NCI-H1436 (cell line): ENCODE measurements at regions not wholly inside any gene's neighbourhood (a gene's known extent, or its start where the extent isn't known, plus 50 kb on each side); places are given as distances from the start of the nearest gene placed in this dataset.

Experiments used
- DNase-seq: peaks from one replicate; lab custom pipeline; 2025; lab: John Stamatoyannopoulos, UW

- DNase-seq, result no peak
Measured at GRCh38 chr20:39875492-39876110, 813.4 kb downstream of the MAFB start.

GRCh38 chr20:39874049-39874893, 814.8 kb downstream of the MAFB start:
- DNase-seq, result peak; percentile 44

- DNase-seq, result no peak
Measured at GRCh38 chr20:39873286-39873685, 815.8 kb downstream of the MAFB start.

- no peak for DNase-seq
Measured at GRCh38 chr20:39871013-39871412, 818.0 kb downstream of the MAFB start.

GRCh38 chr20:39865446-39865845, 823.6 kb downstream of the MAFB start:
- DNase-seq, result no peak

GRCh38 chr20:39862470-39862891, 826.6 kb downstream of the MAFB start:
- no peak for DNase-seq

- DNase-seq, result peak; percentile 23
Measured at GRCh38 chr20:39861381-39861780, 827.7 kb downstream of the MAFB start.

- no peak for DNase-seq
Measured at GRCh38 chr20:39857835-39858234, 831.2 kb downstream of the MAFB start.

- no peak for DNase-seq
Measured at GRCh38 chr20:39857187-39857586, 831.8 kb downstream of the MAFB start.

GRCh38 chr20:39855799-39856198, 833.2 kb downstream of the MAFB start:
- no peak for DNase-seq

GRCh38 chr20:39855056-39855455, 834.0 kb downstream of the MAFB start:
- no peak for DNase-seq

- DNase-seq, result no peak
Measured at GRCh38 chr20:39853636-39854035, 835.4 kb downstream of the MAFB start.

- DNase-seq, result no peak
Measured at GRCh38 chr20:39853050-39853449, 836.0 kb downstream of the MAFB start.

- DNase-seq, result no peak
Measured at GRCh38 chr20:39851459-39851858, 837.6 kb downstream of the MAFB start.

- DNase-seq, result no peak
Measured at GRCh38 chr20:39850821-39851330, 838.2 kb downstream of the MAFB start.

- DNase-seq, result no peak
Measured at GRCh38 chr20:39850246-39850645, 838.8 kb downstream of the MAFB start.

- no peak for DNase-seq
Measured at GRCh38 chr20:39849664-39850063, 839.4 kb downstream of the MAFB start.

- no peak for DNase-seq
Measured at GRCh38 chr20:39849171-39849570, 839.9 kb downstream of the MAFB start.

- no peak for DNase-seq
Measured at GRCh38 chr20:39839399-39840119, 849.5 kb downstream of the MAFB start.

GRCh38 chr20:39837561-39837960, 851.5 kb downstream of the MAFB start:
- DNase-seq, result no peak

- DNase-seq, result no peak
Measured at GRCh38 chr20:39835130-39835842, 853.8 kb downstream of the MAFB start.

- DNase-seq, result no peak
Measured at GRCh38 chr20:39830903-39831302, 858.1 kb downstream of the MAFB start.
